Small intestine (tissue), 7 donors: ENCODE measurements at regions not wholly inside any gene's neighbourhood (a gene's known extent, or its start where the extent isn't known, plus 50 kb on each side); places are given as distances from the start of the nearest gene placed in this dataset.

Experiments
- DNase-seq, 2 donors: peaks; one replicate each; pipeline versions ENCODE4 v3.0.0 to v3.0.0-alpha.2; 2013
- FAIRE-seq: peaks from 2 replicates; lab custom pipeline; 2012; peaks lifted over from hg19 to GRCh38; lab: Jason Lieb, UNC
- H3K27ac ChIP-seq, 3 donors: one replicate each; pipeline ENCODE4 v1.5.1; 2013; ENCODE audit warnings: low read length in 2 of 3, mild to moderate bottlenecking in 2 of 3, control low read depth in 1 of 3, inconsistent platforms in 1 of 3, low read depth in 1 of 3, moderate library complexity in 1 of 3
- H3K27me3 ChIP-seq, 3 donors: one replicate each; pipeline ENCODE4 v1.6.1; 2013; ENCODE audit warnings: low read length in 3 of 3, inconsistent platforms in 1 of 3; ENCODE audit not compliant: control insufficient read depth in 3 of 3, insufficient read depth in 3 of 3
- H3K36me3 ChIP-seq, 3 donors: one replicate each; pipeline ENCODE4 v1.6.1; 2013; ENCODE audit warnings: low read length in 3 of 3, inconsistent platforms in 1 of 3, low read depth in 1 of 3, mild to moderate bottlenecking in 1 of 3, moderate library complexity in 1 of 3; ENCODE audit not compliant: control insufficient read depth in 3 of 3, insufficient read depth in 2 of 3
- H3K4me1 ChIP-seq, 3 donors: one replicate each; pipeline ENCODE4 v1.6.1; 2013; ENCODE audit warnings: low read length in 2 of 3, inconsistent platforms in 1 of 3, low read depth in 1 of 3, mild to moderate bottlenecking in 1 of 3, moderate library complexity in 1 of 3; ENCODE audit not compliant: control insufficient read depth in 3 of 3, insufficient read depth in 2 of 3
- H3K4me3 ChIP-seq, 3 donors: one replicate each; pipeline ENCODE4 v1.5.1; 2013; ENCODE audit warnings: low read length in 3 of 3, control low read depth in 1 of 3, inconsistent platforms in 1 of 3, low read depth in 1 of 3, mild to moderate bottlenecking in 1 of 3, moderate library complexity in 1 of 3
- H3K9me3 ChIP-seq, 2 donors: one replicate each; pipeline ENCODE4 v1.6.1; 2013; ENCODE audit warnings: low read depth in 1 of 2, low read length in 1 of 2; ENCODE audit not compliant: control insufficient read depth in 2 of 2, insufficient read depth in 1 of 2
- WGBS, 3 donors: extraction: QIAGEN DNeasy Blood & Tissue Kit; methylation state at CpG; one replicate each; pipeline ENCODE4 v1.1.7; 2013; 5-methylcytosine and 5-hydroxymethylcytosine counted together
- donor health status: healthy with polysubstance abuse.
- donor health status: control.
- donor health status: control.
- donor health status: Bipolar disorder and iron deficiency.
- donor health status: healthy.

GRCh38 chr17:13209081-13209480, 191.3 kb upstream of the ELAC2 start:
- FAIRE-seq (no peak), DNase-seq (no peak)
- Histone ChIP-seq H3K27me3 (no peaks in the 10 kb centered on the region), H3K4me1 (no peaks in the 10 kb centered on the region), H3K4me3 (no peak overlapping the region), H3K9me3 (no peaks in the 10 kb centered on the region), H3K27ac (no peak overlapping the region), H3K36me3 (no peaks in the 10 kb centered on the region)
- WGBS, 3 donors = 75 to 90% (median 86%) methylated on average over 3 of the region's 3 CpGs

DNA sequence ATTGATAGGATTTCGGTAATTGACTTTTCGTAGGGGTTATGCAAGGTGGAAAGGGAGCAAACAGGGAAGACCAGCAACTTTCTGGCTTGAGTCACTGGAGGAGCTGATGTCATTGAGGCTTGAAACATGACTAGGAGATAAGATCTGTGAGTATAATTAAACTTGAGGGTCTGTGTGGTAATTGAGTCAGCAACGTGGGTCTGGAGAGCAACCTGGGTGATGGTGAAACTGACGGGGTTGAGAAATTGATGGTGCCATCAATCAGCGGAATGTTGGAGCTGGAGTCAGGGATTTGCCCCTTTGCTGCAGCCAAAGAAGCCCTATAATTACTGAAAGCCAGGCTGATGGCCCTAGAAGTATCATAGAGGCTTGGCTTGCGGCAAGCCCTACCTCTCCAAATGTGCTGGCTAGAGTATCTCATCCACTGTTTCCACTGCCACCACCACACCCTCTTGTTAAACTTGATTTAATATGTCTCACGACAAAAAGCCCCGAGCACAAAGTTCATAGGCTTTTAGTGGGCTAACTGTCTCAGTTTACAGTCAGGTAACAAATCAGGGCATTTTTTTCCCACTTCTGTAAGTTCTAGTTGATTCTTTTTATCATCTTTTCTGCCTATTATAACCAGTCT, 186.9 kb upstream of the ELAC2 start:
- no peak for DNase-seq
- FAIRE-seq = no peak
- Histone ChIP-seq H3K4me3 (no peak overlapping the region), H3K27ac (no peak overlapping the region), H3K9me3 (no peaks in the 10 kb centered on the region), H3K4me1 (no peaks in the 10 kb centered on the region), H3K36me3 (no peaks in the 10 kb centered on the region), H3K27me3 (no peaks in the 10 kb centered on the region)
- WGBS, 3 donors = 53 to 68% (median 67%) methylated on average over 8 of the region's 8 CpGs

DNA sequence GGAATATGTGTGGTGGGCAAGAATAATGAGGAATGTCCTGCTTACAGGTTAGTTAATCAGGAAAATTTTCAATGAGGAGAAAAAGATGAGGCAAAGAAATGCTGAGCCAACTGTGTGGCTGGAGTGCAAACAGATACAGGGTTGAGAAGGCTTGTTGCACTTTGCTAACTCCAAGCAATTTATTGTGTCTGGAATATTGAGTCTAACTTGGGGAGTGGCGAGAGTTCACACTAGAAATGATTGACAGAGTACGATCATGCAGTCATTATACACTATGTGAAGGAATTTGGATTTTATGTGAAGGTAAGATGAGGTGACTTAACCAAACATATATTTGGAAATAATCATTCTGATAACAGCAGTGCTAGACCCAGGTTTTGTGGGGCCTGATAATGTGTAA, 185.0 kb upstream of the ELAC2 start:
- 67 to 85% (median 71%) methylated on average over 2 of the region's 2 CpGs for WGBS, 3 donors
- Histone ChIP-seq H3K4me3 (no peak overlapping the region), H3K27me3 (no peaks in the 10 kb centered on the region), H3K36me3 (no peaks in the 10 kb centered on the region), H3K9me3 (no peaks in the 10 kb centered on the region), H3K4me1 (no peaks in the 10 kb centered on the region), H3K27ac (no peak overlapping the region)
- DNase-seq = peak in 1 of 2 donors; percentile 4
- FAIRE-seq = no peak

GRCh38 chr17:13200671-13201070, 182.8 kb upstream of the ELAC2 start:
- Histone ChIP-seq H3K27me3 (no peaks in the 10 kb centered on the region), H3K27ac (no peak overlapping the region), H3K36me3 (no peaks in the 10 kb centered on the region), H3K4me3 (no peak overlapping the region), H3K9me3 (no peaks in the 10 kb centered on the region), H3K4me1 (no peaks in the 10 kb centered on the region)
- no peak for DNase-seq
- 55 to 77% (median 63%) methylated on average over 1 of the region's 1 CpG for WGBS, 3 donors
- FAIRE-seq = no peak

- H3K27me3 ChIP-seq = no peaks in the 10 kb centered on the region
- no peak overlapping the region for H3K27ac ChIP-seq
- H3K36me3 ChIP-seq = no peaks in the 10 kb centered on the region
- no peaks in the 10 kb centered on the region for H3K4me1 ChIP-seq
- H3K9me3 ChIP-seq = no peaks in the 10 kb centered on the region
- H3K4me3 ChIP-seq = no peak overlapping the region
- DNase-seq (no peak), FAIRE-seq (no peak)
Measured at GRCh38 chr17:13199425-13199824, 181.6 kb upstream of the ELAC2 start.

DNA sequence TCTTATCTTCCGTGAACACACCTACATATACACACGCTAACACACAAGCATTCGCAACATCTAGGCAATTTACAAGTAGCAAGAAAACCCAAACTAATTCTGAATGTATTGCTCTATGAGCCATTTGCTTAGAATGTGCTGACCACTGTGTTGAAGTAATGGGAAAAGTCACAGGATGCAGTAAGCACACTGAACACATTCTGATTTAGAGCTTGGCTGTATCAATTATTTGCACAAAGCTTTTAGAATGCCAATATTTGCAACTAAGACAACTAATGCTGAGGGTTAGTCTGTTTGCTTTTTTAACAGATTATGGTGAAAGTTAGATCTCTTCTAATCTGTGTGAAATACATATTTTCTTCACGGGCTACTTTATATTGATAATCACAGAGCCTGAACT, 179.8 kb upstream of the ELAC2 start:
- DNase-seq (no peak), FAIRE-seq (no peak)
- no peaks in the 10 kb centered on the region for H3K27me3 ChIP-seq
- no peaks in the 10 kb centered on the region for H3K36me3 ChIP-seq
- no peak overlapping the region for H3K27ac ChIP-seq
- no peak overlapping the region for H3K4me3 ChIP-seq
- WGBS, 3 donors = 69 to 82% (median 76%) methylated on average over 4 of the region's 4 CpGs
- no peaks in the 10 kb centered on the region for H3K9me3 ChIP-seq
- no peaks in the 10 kb centered on the region for H3K4me1 ChIP-seq

DNA sequence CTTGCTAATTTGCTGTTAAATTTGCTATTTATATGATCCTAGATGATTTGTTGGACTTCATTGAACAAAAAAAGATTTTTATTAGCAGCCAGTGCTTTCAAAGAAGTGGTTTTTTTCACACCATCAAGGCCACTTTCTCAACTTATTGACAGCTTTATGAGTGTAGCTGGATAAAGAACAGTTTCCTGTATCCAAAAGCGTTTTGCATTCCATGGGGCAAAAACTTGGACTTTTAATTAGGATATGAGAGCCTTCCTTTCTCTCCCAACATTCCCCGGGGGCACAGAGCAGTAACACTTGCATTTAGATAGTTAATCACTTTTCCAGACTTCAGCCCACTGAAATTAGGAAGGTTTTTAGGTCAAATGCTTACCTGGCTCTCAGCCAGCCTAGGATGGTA, 177.1 kb upstream of the ELAC2 start:
- WGBS, 3 donors = 12 to 15% (median 14%) methylated on average over 2 of the region's 2 CpGs
- Histone ChIP-seq H3K27ac (no peak overlapping the region), H3K9me3 (no peaks in the 10 kb centered on the region), H3K36me3 (no peaks in the 10 kb centered on the region), H3K4me1 (no peaks in the 10 kb centered on the region), H3K4me3 (no peak overlapping the region), H3K27me3 (no peaks in the 10 kb centered on the region)
- FAIRE-seq (no peak), DNase-seq (no peak)

- peak; percentile 6 to 8 for DNase-seq
- 22 to 46% (median 36%) methylated on average over 4 of the region's 4 CpGs for WGBS, 3 donors
Measured at GRCh38 chr17:13182854-13183253, 165.0 kb upstream of the ELAC2 start.

DNA sequence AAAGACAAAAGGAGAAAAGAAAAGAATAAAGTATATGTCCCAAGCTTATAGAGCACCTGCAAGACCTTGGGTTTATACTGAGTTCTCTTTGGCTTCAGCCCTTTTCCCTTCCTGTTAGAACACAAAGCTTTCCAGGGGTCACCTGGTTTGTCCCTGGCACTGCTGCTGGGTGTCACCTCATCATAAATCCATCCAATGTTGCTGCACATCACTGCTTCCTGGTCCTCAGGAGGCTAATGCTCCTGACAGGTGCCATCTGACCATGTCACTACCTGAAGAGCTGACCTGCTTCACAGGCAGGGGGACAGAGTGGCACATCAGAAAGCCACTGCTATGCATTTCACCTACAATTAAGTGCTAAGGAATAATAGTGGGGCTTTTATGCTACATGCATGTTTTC, 164.6 kb upstream of the ELAC2 start:
- no peaks in the 10 kb centered on the region for H3K27me3 ChIP-seq
- H3K4me1 ChIP-seq = no peaks in the 10 kb centered on the region
- no peak overlapping the region for H3K27ac ChIP-seq
- FAIRE-seq (no peak), DNase-seq (peak; percentile 6 to 12)
- H3K36me3 ChIP-seq = no peaks in the 10 kb centered on the region
- H3K9me3 ChIP-seq = no peaks in the 10 kb centered on the region
- no peak overlapping the region for H3K4me3 ChIP-seq

More at GRCh38 chr17:13182854-13183253, 165.0 kb upstream of the ELAC2 start:
- no peak overlapping the region for H3K4me3 ChIP-seq
- H3K27ac ChIP-seq = no peak overlapping the region
- no peak for FAIRE-seq
- H3K27me3 ChIP-seq = no peaks in the 10 kb centered on the region
- no peaks in the 10 kb centered on the region for H3K36me3 ChIP-seq
- no peaks in the 10 kb centered on the region for H3K9me3 ChIP-seq
- no peaks in the 10 kb centered on the region for H3K4me1 ChIP-seq
